WTC11 (cell line): ENCODE measurements at regions not wholly inside any gene's neighbourhood (a gene's known extent, or its start where the extent isn't known, plus 50 kb on each side); places are given as distances from the start of the nearest gene placed in this dataset.
"Not testable (repeated sequence)": the region's sequence is repeated elsewhere in the genome, so short reads cannot be mapped to it uniquely, and the experiment has no call there.

Source experiments
- ATF3 ChIP-seq: sonication (generic); formaldehyde crosslinking; conservative IDR thresholded peaks from 2 replicates; pipeline ENCODE4 v1.8.1; 2022; ENCODE audit warnings: mild to moderate bottlenecking, missing genetic modification reagents
- CTCF ChIP-seq: fragments of 200-600 bp; IDR thresholded peaks from 2 replicates; pipeline ENCODE4 v1.8.0; 2022; ENCODE audit warnings: antibody characterized with exemption
- NFATC4 ChIP-seq: fragments of 250-450 bp; sonication (Bioruptor Pico); IDR thresholded peaks from 2 replicates; pipeline ENCODE4 v1.9.0; 2021; ENCODE audit warnings: mild to moderate bottlenecking
- NR1H2 ChIP-seq: sonication (generic); formaldehyde crosslinking; IDR thresholded peaks from 2 replicates; pipeline ENCODE4 v1.9.0; 2021; ENCODE audit warnings: mild to moderate bottlenecking, moderate library complexity, missing genetic modification reagents
- PRDM15 ChIP-seq: sonication (generic); formaldehyde crosslinking; IDR thresholded peaks from 2 replicates; pipeline ENCODE4 v1.8.0; 2022; ENCODE audit warnings: missing genetic modification reagents
- STAT6 ChIP-seq: sonication (generic); formaldehyde crosslinking; conservative IDR thresholded peaks from 2 replicates; pipeline ENCODE4 v1.8.1; 2023; ENCODE audit warnings: mild to moderate bottlenecking, low read depth, missing genetic modification reagents, moderate library complexity
- USF2 ChIP-seq: sonication (generic); formaldehyde crosslinking; IDR thresholded peaks from 2 replicates; pipeline ENCODE4 v1.8.1; 2023; ENCODE audit warnings: mild to moderate bottlenecking, missing genetic modification reagents, moderate library complexity
- ZNF416 ChIP-seq: fragments of 250-450 bp; sonication (Bioruptor Pico); IDR thresholded peaks from 2 replicates; pipeline ENCODE4 v1.9.0; 2021; ENCODE audit warnings: mild to moderate bottlenecking, inconsistent platforms

GRCh38 chr16:29177203-29177887 is 192.5 kb downstream of the LAT start:
- TF ChIP-seq USF2 (CRISPR knock-in tag); NR1H2 (CRISPR knock-in tag); STAT6 (CRISPR knock-in tag); CTCF; ZNF416 (CRISPR knock-in tag); ATF3; PRDM15 (CRISPR knock-in tag); NFATC4 (CRISPR knock-in tag): not testable (repeated sequence)
